NCI-H1436 (cell line): ENCODE measurements at regions not wholly inside any gene's neighbourhood (a gene's known extent, or its start where the extent isn't known, plus 50 kb on each side); places are given as distances from the start of the nearest gene placed in this dataset.
"Not testable (repeated sequence)": the region's sequence is repeated elsewhere in the genome, so short reads cannot be mapped to it uniquely, and the experiment has no call there.

ENCODE experiments used
- DNase-seq: peaks from one replicate; lab custom pipeline; 2025; lab: John Stamatoyannopoulos, UW

- DNase-seq, result no peak
Observed at GRCh38 chr1:22332424-22332717, 119.3 kb upstream of the ZBTB40 start.

- no peak for DNase-seq
Observed at GRCh38 chr1:22332795-22333499, 118.7 kb upstream of the ZBTB40 start.

GRCh38 chr1:22333516-22334121, 118.0 kb upstream of the ZBTB40 start:
- no peak for DNase-seq

- DNase-seq, result no peak
Observed at GRCh38 chr1:22334860-22335550, 116.6 kb upstream of the ZBTB40 start.

GRCh38 chr1:22336274-22336673, 115.4 kb upstream of the ZBTB40 start:
- not testable (repeated sequence) for DNase-seq

GRCh38 chr1:22336696-22337545, 114.7 kb upstream of the ZBTB40 start:
- DNase-seq, result not testable (repeated sequence)

- no peak for DNase-seq
Observed at GRCh38 chr1:22338071-22338765, 113.4 kb upstream of the ZBTB40 start.

GRCh38 chr1:22339237-22339636, 112.4 kb upstream of the ZBTB40 start:
- no peak for DNase-seq

- DNase-seq, result no peak
Observed at GRCh38 chr1:22340066-22340465, 111.6 kb upstream of the ZBTB40 start.

GRCh38 chr1:22340873-22341272, 110.8 kb upstream of the ZBTB40 start:
- DNase-seq, result no peak

- peak; percentile 28 for DNase-seq
Observed at GRCh38 chr1:22341791-22342605, 109.7 kb upstream of the ZBTB40 start.

GRCh38 chr1:22342734-22343191, 108.9 kb upstream of the ZBTB40 start:
- DNase-seq, result no peak

GRCh38 chr1:22343456-22344328, 108.0 kb upstream of the ZBTB40 start:
- DNase-seq, result no peak

- no peak for DNase-seq
Observed at GRCh38 chr1:22344329-22344630, 107.4 kb upstream of the ZBTB40 start.

- no peak for DNase-seq
Observed at GRCh38 chr1:22344851-22345560, 106.6 kb upstream of the ZBTB40 start.

GRCh38 chr1:22347854-22348760, 103.5 kb upstream of the ZBTB40 start:
- DNase-seq, result no peak

- no peak for DNase-seq
Observed at GRCh38 chr1:22349362-22350043, 102.1 kb upstream of the ZBTB40 start.
